Fibroblast of villous mesenchyme (primary cell): ENCODE measurements at regions not wholly inside any gene's neighbourhood (a gene's known extent, or its start where the extent isn't known, plus 50 kb on each side); places are given as distances from the start of the nearest gene placed in this dataset.

Experiments used
- DNase-seq: peaks from one replicate; pipeline ENCODE4 v3.0.0-alpha.2; 2010; ENCODE audit warnings: low read depth
- H3K4me3 ChIP-seq: 2 replicates; pipeline ENCODE4 v1.5.1; 2011; ENCODE audit warnings: low read depth, mild to moderate bottlenecking, low read length
- CTCF ChIP-seq: IDR thresholded peaks from 2 replicates; pipeline ENCODE4 v1.5.1; 2012; ENCODE audit warnings: low read depth, mild to moderate bottlenecking, low read length; ENCODE audit not compliant: insufficient read depth

- TF ChIP-seq CTCF, result no peak
- no peak overlapping the region for H3K4me3 ChIP-seq
- DNase-seq, result no peak
These were observed 57.9 kb upstream of the CCDC91 start for GRCh38 chr12:28132398-28132797.

GRCh38 chr12:28135801-28136439 lies 54.3 kb upstream of the CCDC91 start:
- TF ChIP-seq CTCF, result no peak
- DNase-seq, result no peak
- H3K4me3 ChIP-seq, result no peak overlapping the region

- H3K4me3 ChIP-seq, result no peak overlapping the region
- TF ChIP-seq CTCF, result no peak
- DNase-seq, result no peak
These were observed 52.8 kb upstream of the CCDC91 start for GRCh38 chr12:28137414-28137813.

- no peak for DNase-seq
These were observed 49.9 kb upstream of the CCDC91 start for GRCh38 chr12:28140404-28140803.

More at GRCh38 chr12:28140404-28140803, 49.9 kb upstream of the CCDC91 start:
- no peak for TF ChIP-seq CTCF
- no peak overlapping the region for H3K4me3 ChIP-seq
